Amniotic stem cell (primary cell): ENCODE measurements at regions not wholly inside any gene's neighbourhood (a gene's known extent, or its start where the extent isn't known, plus 50 kb on each side); places are given as distances from the start of the nearest gene placed in this dataset.

Experiments used
- DNase-seq: peaks from one replicate; lab custom pipeline; 2025; lab: John Stamatoyannopoulos, UW

DNA sequence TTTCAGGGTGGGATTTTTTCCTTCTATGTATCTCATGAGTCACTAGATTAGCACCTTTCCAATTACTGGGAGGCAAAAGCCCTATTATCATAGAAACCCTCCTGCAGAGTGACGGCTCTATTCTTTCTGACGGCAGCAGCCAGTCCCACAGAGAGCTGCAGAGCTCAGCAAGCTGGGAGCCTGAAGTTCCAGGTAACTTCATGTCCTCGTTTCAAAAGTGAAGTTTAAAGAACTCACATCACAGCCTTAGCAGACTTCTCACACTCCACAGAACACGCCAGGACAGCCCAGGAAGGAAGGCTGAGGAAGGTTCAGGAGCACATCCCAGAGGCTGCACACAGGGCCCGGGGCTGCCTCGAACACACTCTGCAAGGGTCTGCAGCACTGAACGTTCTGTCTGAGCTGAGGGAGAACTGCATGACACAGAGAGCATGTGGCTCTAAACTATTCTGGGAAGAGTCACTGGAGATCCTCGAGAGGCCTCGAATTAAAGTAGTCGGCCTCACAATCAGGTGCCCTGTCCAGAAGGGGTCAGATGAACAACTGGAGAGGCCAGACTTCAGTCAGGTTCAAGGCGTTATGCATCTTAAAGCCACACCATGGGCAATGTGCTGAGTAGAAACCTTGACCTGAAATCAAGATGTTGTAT is 104.2 kb upstream of the DRD2 start:
- DNase-seq: no peak

GRCh38 chr11:113578715-113579250 is 103.6 kb upstream of the DRD2 start:
- DNase-seq: no peak

- no peak for DNase-seq
Observed at GRCh38 chr11:113578033-113578380, 102.8 kb upstream of the DRD2 start.

- DNase-seq: no peak
Observed at GRCh38 chr11:113577356-113578032, 102.3 kb upstream of the DRD2 start.

DNA sequence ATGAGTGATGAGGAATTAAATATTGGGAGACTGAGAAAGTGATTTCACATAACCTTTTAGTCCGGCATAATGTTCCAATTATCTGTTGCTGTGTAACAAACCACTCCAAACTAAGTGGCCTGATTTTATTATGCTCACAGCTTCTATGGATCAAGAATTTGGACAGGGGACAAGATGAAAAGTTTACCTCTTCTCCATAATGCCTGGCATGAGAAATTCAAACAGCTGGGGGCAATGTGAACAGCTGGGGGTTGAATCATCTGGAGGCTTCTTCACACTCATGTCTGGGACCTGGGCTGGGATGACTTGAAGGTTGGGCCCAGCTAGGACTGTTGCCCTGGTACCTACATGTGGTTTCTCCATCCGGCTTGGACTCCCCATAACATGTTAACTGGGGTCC is 99.4 kb upstream of the DRD2 start:
- DNase-seq: no peak

DNA sequence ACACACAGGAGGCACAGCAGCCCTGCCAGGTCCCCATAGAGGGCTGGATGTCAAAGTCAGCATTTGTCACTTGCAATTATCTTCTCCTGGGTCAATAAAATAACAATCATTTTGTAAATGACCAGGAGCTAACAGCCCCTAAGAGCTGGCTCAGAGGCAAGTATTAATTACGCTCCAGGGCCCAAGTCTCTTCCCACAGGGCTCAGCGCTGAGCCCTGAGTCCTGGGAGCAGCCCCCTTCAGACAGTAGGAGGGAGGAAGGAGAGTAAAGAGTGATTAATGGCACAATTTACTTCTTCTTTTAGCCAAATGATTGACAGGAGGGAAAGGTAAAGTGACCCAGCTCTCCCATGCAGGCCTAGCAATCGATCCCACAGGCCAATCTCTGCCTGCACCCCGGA is 99.0 kb upstream of the DRD2 start:
- no peak for DNase-seq

GRCh38 chr11:113572136-113572735 is 97.0 kb upstream of the DRD2 start:
- DNase-seq: no peak

DNA sequence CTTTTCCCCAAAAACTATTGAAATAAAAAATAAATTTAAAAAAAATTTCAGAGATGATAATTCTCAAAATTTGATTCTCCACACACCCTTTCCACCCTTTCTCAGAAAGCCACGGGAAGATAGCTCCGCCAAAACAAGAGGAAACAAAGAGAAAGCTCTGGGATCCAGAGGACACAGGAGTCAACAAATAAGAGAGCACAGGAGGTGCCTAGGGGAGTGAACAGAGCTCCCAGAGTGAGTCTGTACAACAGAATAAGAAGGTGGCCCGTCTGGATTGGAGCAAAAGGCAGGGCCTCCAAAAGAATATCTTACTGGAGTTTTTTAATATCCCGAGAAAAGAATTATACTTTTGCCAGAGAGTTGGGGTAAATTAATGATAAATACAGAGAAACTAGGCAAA is 96.3 kb upstream of the DRD2 start:
- no peak for DNase-seq

- no peak for DNase-seq
Observed at GRCh38 chr11:113570906-113571305, 95.7 kb upstream of the DRD2 start.

DNA sequence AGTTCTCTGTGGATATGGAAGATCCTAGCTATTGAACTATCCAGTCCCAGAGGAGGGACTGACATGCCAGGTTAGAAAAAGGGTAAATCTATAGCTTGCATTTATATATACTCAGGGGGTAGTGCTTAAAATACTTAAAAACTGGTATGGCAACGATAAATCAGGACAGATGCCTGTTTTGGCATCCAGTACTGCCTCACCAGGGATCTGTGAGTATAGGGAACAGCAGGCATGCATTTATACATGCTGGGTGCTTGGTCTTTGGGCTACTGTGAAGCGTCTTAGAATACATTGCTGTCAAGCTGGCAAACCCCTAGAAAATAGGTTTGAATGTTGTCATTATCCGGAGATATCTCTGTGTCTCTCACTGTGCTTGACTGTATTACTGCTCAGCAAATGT is 94.2 kb upstream of the DRD2 start:
- no peak for DNase-seq

DNA sequence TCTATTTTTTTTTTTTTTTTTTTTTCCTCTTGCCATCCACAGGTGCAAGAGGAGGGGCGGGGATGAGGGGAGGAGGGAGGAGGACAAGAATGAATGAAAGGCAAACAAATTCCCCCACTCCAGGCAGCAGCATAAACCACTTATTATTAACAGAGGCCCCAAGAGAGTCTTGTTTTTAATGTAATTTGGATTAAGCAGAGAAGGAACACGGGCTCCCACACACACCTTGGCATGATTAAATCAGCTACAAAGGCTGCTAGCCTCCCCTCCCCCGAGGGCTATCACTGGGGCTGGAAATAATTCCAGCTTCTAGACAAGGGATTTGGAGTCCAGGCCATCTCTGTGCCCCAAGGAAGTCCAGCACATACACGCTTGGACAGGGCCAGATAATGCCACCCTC is 93.4 kb upstream of the DRD2 start:
- no peak for DNase-seq

DNA sequence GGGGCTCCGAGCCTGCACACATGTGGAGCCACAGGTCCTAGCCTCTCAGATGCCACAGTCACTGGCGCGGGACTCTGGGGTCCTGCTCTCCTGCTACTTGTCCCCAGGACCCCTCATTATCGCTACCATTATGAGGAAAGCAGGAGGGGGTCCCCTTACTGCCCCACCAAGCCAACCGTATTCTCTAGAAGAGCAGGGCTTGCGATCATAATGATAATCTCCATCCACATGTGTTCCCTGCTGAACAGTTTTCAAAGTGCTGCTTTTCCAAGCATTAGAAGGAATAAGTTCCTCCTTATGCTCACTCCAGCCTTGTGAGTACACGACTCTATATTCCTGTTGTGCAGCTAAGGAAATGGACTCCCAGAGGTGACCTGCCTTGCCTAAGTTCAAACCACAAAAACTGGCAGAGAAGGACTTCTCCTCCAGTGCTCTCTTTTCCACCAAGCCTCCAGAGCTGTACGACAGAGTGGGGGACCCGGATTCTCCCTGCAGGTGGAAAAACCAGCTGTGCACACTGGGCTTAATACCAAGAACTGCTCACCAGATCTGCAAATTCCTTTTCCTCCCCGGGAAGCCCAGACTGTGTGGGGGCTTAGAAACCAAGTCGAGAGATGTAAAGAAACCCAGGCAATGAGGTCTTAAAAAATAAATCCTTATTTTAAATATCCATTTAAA is 92.8 kb upstream of the DRD2 start:
- no peak for DNase-seq

DNA sequence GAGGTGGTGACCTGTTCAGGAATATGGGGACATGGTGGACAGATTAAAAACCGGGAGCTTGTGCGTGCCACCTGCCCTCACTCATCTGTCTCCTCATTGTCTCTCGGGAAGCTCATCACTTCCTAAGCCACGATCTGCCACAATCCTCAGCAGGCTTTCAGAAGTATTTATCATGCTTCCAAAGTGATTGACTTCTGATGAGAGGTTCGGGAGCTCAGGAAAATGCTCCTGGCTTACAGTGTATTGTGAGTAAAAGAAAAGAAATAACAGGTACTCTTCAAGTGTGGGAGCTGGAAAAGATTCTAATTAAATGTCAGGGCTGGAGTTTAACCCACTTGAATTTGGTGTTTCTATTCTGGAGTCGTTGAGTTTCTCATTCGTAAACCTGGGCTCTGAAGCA is 91.9 kb upstream of the DRD2 start:
- no peak for DNase-seq

- no peak for DNase-seq
Observed at GRCh38 chr11:113564527-113565130, 89.4 kb upstream of the DRD2 start.

GRCh38 chr11:113563766-113564526 is 88.7 kb upstream of the DRD2 start:
- DNase-seq: no peak

DNA sequence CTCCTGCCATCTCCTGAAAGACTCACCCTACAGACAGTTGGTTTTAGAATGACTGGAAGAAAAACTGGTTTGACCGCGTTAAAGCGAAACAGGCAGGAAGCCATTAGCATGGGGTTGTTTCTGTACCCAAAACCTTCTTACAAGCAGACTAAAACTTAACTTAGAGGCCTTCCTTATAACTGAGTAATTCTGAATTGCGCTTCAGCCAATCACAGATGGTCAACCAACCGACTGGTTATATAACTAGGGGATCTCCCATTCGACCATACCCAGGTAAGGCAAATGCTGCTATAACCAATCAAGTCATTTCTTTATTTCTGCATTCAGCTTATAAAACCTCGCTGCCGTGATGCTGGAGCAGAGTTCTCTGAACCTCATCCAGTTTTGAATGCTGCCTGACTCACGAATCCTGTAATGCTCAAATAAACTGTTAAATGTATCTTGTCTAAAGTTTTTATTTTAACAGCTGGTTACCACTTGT is 87.8 kb upstream of the DRD2 start:
- DNase-seq: no peak

DNA sequence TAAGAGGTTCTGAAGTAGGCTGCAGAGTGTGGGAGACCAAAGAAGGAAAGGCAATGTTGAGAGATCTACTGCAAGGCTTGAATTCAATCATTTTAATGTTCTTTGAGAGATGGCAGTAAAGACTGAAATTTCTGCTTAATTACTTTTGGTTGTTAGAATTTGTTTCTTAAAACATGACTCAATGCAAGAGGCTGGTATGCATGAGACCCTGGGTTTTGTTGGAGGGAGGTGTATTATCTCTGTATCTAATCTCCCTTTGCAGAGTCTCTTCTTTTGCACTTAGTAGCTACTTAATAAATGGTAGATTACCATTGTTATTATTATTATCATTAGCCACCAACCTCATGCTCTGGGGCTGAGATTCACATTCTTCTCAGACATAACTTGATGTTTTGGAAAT is 87.4 kb upstream of the DRD2 start:
- DNase-seq: no peak

GRCh38 chr11:113557926-113558325 is 82.7 kb upstream of the DRD2 start:
- DNase-seq: no peak

- DNase-seq: no peak
Observed at GRCh38 chr11:113556036-113556435, 80.8 kb upstream of the DRD2 start.

GRCh38 chr11:113555071-113555619 is 79.9 kb upstream of the DRD2 start:
- DNase-seq: no peak

- no peak for DNase-seq
Observed at GRCh38 chr11:113554526-113554925, 79.3 kb upstream of the DRD2 start.
